SK-N-SH (cell line): ENCODE measurements at regions not wholly inside any gene's neighbourhood (a gene's known extent, or its start where the extent isn't known, plus 50 kb on each side); places are given as distances from the start of the nearest gene placed in this dataset.

Experiments used
- CTCF ChIA-PET: fragments of 300-600, 350-600 bp; formaldehyde crosslinking; extraction: SDS; loops from one replicate; lab custom pipeline; 2021; lab: Yijun Ruan, JAX
- POLR2A ChIA-PET: fragments of 350-600 bp; sonication (Branson Sonifier 250); formaldehyde crosslinking; extraction: SDS; loops from one replicate; lab custom pipeline; 2020; ENCODE audit warnings: antibody characterized with exemption, inconsistent platforms; lab: Yijun Ruan, JAX
- DNase-seq: peaks from one replicate; pipeline ENCODE4 v3.0.0; 2012
- H2AFZ ChIP-seq: fragments of 200-600 bp; sonication (generic); 2 replicates; pipeline ENCODE4 v1.8.1; 2016; ENCODE audit warnings: antibody characterized with exemption, mild to moderate bottlenecking, low read depth
- H3F3A ChIP-seq: fragments of 200-600 bp; sonication (generic); replicated peaks from 2 replicates; pipeline ENCODE3; 2016; ENCODE audit warnings: antibody characterized with exemption, mild to moderate bottlenecking; ENCODE audit not compliant: insufficient read depth
- H3K27ac ChIP-seq, 2 experiments: fragments of 200-500 bp in 1 of 2; fragments of 200-600 bp in 1 of 2; sonication (Bioruptor generic) in 1 of 2; sonication (generic), shearing (Covaris generic) in 1 of 2; 2 replicates each; pipeline versions ENCODE4 v1.5.1 to v1.6.1; 2014 to 2016; ENCODE audit warnings: low read depth in 2 of 2, inconsistent platforms in 1 of 2, low read length in 1 of 2, mild to moderate bottlenecking in 1 of 2, mixed read lengths in 1 of 2
- H3K27me3 ChIP-seq: fragments of 200-600 bp; sonication (generic), shearing (Covaris generic); 2 replicates; pipeline ENCODE4 v1.6.1; 2016; ENCODE audit warnings: mixed run types; ENCODE audit not compliant: insufficient read depth
- H3K36me3 ChIP-seq, 2 experiments: fragments of 200-500 bp in 1 of 2; fragments of 200-600 bp in 1 of 2; sonication (Bioruptor generic) in 1 of 2; sonication (generic) in 1 of 2; replicated peaks in 1 of 2; 2 replicates each; pipeline versions ENCODE3 to v1.5.1; 2014 to 2016; ENCODE audit warnings: low read length in 1 of 2, mild to moderate bottlenecking in 1 of 2; ENCODE audit not compliant: insufficient read depth in 2 of 2, control insufficient read depth in 1 of 2
- H3K4me1 ChIP-seq, 2 experiments: fragments of 200-500 bp in 1 of 2; fragments of 200-600 bp in 1 of 2; sonication (Bioruptor generic) in 1 of 2; sonication (generic), shearing (Covaris generic) in 1 of 2; 2 replicates each; pipeline versions ENCODE4 v1.5.1 to v1.6.1; 2014 to 2016; ENCODE audit warnings: low read depth in 1 of 2, low read length in 1 of 2, mixed run types in 1 of 2; ENCODE audit not compliant: insufficient read depth in 2 of 2, control insufficient read depth in 1 of 2
- H3K4me2 ChIP-seq: fragments of 200-600 bp; sonication (generic), shearing (Covaris generic); 2 replicates; pipeline ENCODE4 v1.6.1; 2017; ENCODE audit warnings: mixed run types
- H3K4me3 ChIP-seq, 2 experiments: fragments of 200-500 bp in 1 of 2; fragments of 200-600 bp in 1 of 2; sonication (Bioruptor generic) in 1 of 2; sonication (generic), shearing (Covaris generic) in 1 of 2; 2 replicates each; pipeline versions ENCODE4 v1.5.1 to v1.8.1; 2014 to 2016; ENCODE audit warnings: low read depth in 2 of 2, inconsistent platforms in 1 of 2, low read length in 1 of 2, mild to moderate bottlenecking in 1 of 2, mixed read lengths in 1 of 2, moderate library complexity in 1 of 2
- H3K79me2 ChIP-seq: fragments of 200-600 bp; sonication (generic); 2 replicates; pipeline ENCODE4 v1.8.1; 2017; ENCODE audit warnings: mild to moderate bottlenecking; ENCODE audit not compliant: insufficient read depth
- H3K9ac ChIP-seq: fragments of 200-600 bp; sonication (generic); 2 replicates; pipeline ENCODE4 v1.6.1; 2017; ENCODE audit warnings: mixed run types
- H3K9me2 ChIP-seq: fragments of 200-600 bp; sonication (generic); 2 replicates; pipeline ENCODE4 v1.6.1; 2017; ENCODE audit warnings: mixed run types
- H3K9me3 ChIP-seq: fragments of 200-600 bp; sonication (generic); 2 replicates; pipeline ENCODE4 v1.6.1; 2017; ENCODE audit warnings: mixed run types, mild to moderate bottlenecking, moderate library complexity
- H4K20me1 ChIP-seq: fragments of 200-600 bp; sonication (generic); 2 replicates; pipeline ENCODE4 v1.6.1; 2017; ENCODE audit warnings: mild to moderate bottlenecking, mixed run types; ENCODE audit not compliant: insufficient read depth
- CHD2 ChIP-seq: fragments of 150-350 bp; IDR thresholded peaks from 2 replicates; pipeline ENCODE4 v1.6.1; 2018; ENCODE audit warnings: low read length; ENCODE audit not compliant: partially characterized antibody
- FOSL2 ChIP-seq: IDR thresholded peaks from 2 replicates; pipeline ENCODE4 v1.4.0; 2012; ENCODE audit warnings: low read depth, mild to moderate bottlenecking, moderate library complexity, borderline replicate concordance
- FOXJ3 ChIP-seq: sonication (generic); formaldehyde crosslinking; IDR thresholded peaks from 2 replicates; pipeline ENCODE4 v1.5.1; 2020; ENCODE audit warnings: mild to moderate bottlenecking, missing genetic modification reagents
- FOXM1 ChIP-seq: IDR thresholded peaks from 2 replicates; pipeline ENCODE4 v1.4.0; 2012; ENCODE audit warnings: low read depth, mild to moderate bottlenecking
- NFIC ChIP-seq: IDR thresholded peaks from 2 replicates; pipeline ENCODE4 v1.4.0; 2012; ENCODE audit warnings: borderline replicate concordance
- RAD21 ChIP-seq: IDR thresholded peaks from 2 replicates; pipeline ENCODE4 v1.6.1; 2012; ENCODE audit warnings: mild to moderate bottlenecking, low read length
- SIN3A ChIP-seq: IDR thresholded peaks from 2 replicates; pipeline ENCODE4 v1.6.1; 2012; ENCODE audit warnings: low read depth, mild to moderate bottlenecking, low read length, moderate library complexity, borderline replicate concordance
- TEAD4 ChIP-seq: IDR thresholded peaks from 2 replicates; pipeline ENCODE4 v1.4.0; 2012; ENCODE audit warnings: mild to moderate bottlenecking, borderline replicate concordance; ENCODE audit not compliant: insufficient read depth
- WGBS: methylation state at CpG from one replicate; pipeline ENCODE4 v1.1.6; 2017; ENCODE audit warnings: low lambda C conversion rate; 5-methylcytosine and 5-hydroxymethylcytosine counted together
- TF ChIP-seq, protein P1 (sequence below): fragments of 200-600 bp; sonication (generic); IDR thresholded peaks from 2 replicates; pipeline ENCODE4 v1.6.1; 2017; ENCODE audit warnings: antibody characterized with exemption, mild to moderate bottlenecking, moderate library complexity
- TF ChIP-seq, protein P2 (sequence below): IDR thresholded peaks from 2 replicates; pipeline ENCODE4 v1.4.0; 2012; ENCODE audit warnings: low read depth
- TF ChIP-seq, protein P3 (sequence below): IDR thresholded peaks from 2 replicates; pipeline ENCODE4; 2012
- TF ChIP-seq, protein P4 (sequence below): IDR thresholded peaks from 2 replicates; pipeline ENCODE4 v1.4.0; 2012; ENCODE audit warnings: low read depth, borderline replicate concordance
- TF ChIP-seq, protein P5 (sequence below): fragments of 150-350 bp; IDR thresholded peaks from 2 replicates; pipeline ENCODE4 v1.6.1; 2016; ENCODE audit warnings: mild to moderate bottlenecking, low read depth, low read length

DNA sequence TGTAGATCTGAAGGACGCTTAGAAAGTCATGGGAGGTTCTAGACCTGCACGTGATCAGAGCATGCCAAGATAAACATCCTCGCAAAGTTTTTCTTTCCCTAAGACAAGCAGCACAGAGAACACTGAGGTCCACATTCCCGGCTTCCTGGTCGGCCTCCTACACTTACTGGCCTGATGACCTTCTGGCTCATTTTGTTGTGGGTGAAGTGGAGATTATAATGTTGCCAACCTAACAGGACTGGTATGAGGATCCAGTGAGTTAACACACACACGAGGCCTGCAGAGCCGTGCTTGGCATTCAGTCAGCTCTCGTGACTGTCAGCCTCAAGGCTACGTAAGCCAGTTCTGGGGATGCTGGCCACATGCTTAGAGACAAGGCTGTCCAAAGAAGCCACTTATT, 186.0 kb downstream of the TENT4A start:
- H3K79me2 ChIP-seq, result no peaks in the 10 kb centered on the region
- H3K36me3 ChIP-seq, result no peaks in the 10 kb centered on the region
- no peak overlapping the region for H2AFZ ChIP-seq
- H3K4me2 ChIP-seq, result no peak overlapping the region
- TF ChIP-seq, protein P1, sequence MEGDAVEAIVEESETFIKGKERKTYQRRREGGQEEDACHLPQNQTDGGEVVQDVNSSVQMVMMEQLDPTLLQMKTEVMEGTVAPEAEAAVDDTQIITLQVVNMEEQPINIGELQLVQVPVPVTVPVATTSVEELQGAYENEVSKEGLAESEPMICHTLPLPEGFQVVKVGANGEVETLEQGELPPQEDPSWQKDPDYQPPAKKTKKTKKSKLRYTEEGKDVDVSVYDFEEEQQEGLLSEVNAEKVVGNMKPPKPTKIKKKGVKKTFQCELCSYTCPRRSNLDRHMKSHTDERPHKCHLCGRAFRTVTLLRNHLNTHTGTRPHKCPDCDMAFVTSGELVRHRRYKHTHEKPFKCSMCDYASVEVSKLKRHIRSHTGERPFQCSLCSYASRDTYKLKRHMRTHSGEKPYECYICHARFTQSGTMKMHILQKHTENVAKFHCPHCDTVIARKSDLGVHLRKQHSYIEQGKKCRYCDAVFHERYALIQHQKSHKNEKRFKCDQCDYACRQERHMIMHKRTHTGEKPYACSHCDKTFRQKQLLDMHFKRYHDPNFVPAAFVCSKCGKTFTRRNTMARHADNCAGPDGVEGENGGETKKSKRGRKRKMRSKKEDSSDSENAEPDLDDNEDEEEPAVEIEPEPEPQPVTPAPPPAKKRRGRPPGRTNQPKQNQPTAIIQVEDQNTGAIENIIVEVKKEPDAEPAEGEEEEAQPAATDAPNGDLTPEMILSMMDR, result no peak
- TF ChIP-seq, protein P2, sequence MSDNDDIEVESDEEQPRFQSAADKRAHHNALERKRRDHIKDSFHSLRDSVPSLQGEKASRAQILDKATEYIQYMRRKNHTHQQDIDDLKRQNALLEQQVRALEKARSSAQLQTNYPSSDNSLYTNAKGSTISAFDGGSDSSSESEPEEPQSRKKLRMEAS, result no peak
- TF ChIP-seq FOXJ3 (CRISPR knock-in tag), result no peak
- H3F3A ChIP-seq, result no peaks in the 10 kb centered on the region
- H3K27me3 ChIP-seq, result no peaks in the 10 kb centered on the region
- WGBS, result 27% methylated on average over 7 of the region's 9 CpGs
- CTCF ChIA-PET, result no interaction called here
- no peak for DNase-seq
- no peak overlapping the region for H3K9ac ChIP-seq
- H3K9me2 ChIP-seq, result no peaks in the 10 kb centered on the region
- H3K4me3 ChIP-seq, result no peak overlapping the region
- H4K20me1 ChIP-seq, result no peaks in the 10 kb centered on the region
- H3K4me1 ChIP-seq, result no peaks in the 10 kb centered on the region
- POLR2A ChIA-PET, result no interaction called here
- no peak overlapping the region for H3K27ac ChIP-seq
- H3K9me3 ChIP-seq, result no peaks in the 10 kb centered on the region

DNA sequence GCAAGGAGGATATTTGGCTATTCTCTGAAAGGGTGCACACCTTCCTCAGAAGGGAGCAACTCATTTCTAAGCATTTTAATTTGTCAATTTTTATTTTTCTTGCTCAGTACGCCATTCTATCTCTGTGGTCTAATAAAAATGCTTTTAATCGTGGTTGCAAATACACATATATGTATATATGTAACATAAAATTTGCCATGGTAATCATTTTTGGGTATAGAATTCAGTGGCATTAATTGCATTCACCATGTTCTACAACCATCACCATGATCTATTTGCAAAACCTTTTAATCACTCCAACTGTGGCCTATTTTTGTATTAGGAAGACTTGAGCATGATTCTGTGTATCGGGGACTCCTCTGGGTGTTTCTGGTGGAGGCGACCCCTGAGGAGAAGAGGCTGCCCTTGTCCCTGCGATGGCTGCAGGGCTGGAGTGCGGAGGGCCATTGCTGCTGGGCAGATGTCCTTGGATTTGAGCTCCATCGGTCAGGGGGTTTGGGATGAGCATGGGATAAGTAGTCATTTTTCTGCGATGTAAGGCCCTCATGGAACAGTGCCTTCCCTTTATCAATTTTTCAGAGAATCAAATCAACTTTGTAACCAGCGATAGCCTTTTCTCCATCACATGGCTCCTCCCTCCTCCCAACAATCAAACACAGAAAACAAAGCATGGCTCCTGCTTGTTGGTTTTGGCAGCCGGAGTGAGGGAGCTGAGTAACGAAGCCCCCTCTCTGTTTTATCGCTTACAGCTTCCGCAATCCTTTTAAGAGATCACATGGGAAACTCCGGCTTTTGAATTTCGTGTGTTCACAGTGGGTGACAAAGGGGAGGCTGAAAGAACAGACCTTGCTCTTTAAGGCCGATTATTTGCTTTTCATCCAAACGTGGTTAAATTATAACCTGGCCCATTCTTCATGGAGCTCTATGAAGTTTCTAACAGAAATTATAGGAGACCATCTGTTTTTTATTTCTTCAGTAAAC, 187.3 kb downstream of the TENT4A start:
- no peak overlapping the region for H2AFZ ChIP-seq
- POLR2A ChIA-PET, result no interaction called here
- no peaks in the 10 kb centered on the region for H3K4me1 ChIP-seq

More for the DNA sequence above, 187.3 kb downstream of the TENT4A start:
- Histone ChIP-seq H3K79me2 (no peaks in the 10 kb centered on the region), H3K9me3 (no peaks in the 10 kb centered on the region), H3K27ac (no peak overlapping the region), H3K9ac (no peak overlapping the region), H4K20me1 (no peaks in the 10 kb centered on the region), H3K36me3 (no peaks in the 10 kb centered on the region), H3K27me3 (no peaks in the 10 kb centered on the region), H3K4me2 (no peak overlapping the region), H3F3A (no peaks in the 10 kb centered on the region), H3K4me3 (no peak overlapping the region), H3K9me2 (no peaks in the 10 kb centered on the region)
- CTCF ChIA-PET, result no interaction called here
- TF ChIP-seq RAD21, result no peak
- TF ChIP-seq, protein P2, result no peak
- no peak for TF ChIP-seq NFIC
- no peak for TF ChIP-seq FOSL2
- no peak for TF ChIP-seq TEAD4
- TF ChIP-seq, protein P3, sequence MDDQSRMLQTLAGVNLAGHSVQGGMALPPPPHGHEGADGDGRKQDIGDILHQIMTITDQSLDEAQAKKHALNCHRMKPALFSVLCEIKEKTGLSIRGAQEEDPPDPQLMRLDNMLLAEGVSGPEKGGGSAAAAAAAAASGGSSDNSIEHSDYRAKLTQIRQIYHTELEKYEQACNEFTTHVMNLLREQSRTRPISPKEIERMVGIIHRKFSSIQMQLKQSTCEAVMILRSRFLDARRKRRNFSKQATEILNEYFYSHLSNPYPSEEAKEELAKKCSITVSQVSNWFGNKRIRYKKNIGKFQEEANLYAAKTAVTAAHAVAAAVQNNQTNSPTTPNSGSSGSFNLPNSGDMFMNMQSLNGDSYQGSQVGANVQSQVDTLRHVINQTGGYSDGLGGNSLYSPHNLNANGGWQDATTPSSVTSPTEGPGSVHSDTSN, result no peak
- TF ChIP-seq, protein P4, sequence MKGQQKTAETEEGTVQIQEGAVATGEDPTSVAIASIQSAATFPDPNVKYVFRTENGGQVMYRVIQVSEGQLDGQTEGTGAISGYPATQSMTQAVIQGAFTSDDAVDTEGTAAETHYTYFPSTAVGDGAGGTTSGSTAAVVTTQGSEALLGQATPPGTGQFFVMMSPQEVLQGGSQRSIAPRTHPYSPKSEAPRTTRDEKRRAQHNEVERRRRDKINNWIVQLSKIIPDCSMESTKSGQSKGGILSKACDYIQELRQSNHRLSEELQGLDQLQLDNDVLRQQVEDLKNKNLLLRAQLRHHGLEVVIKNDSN, result no peak
- TF ChIP-seq SIN3A, result no peak
- TF ChIP-seq, protein P5, sequence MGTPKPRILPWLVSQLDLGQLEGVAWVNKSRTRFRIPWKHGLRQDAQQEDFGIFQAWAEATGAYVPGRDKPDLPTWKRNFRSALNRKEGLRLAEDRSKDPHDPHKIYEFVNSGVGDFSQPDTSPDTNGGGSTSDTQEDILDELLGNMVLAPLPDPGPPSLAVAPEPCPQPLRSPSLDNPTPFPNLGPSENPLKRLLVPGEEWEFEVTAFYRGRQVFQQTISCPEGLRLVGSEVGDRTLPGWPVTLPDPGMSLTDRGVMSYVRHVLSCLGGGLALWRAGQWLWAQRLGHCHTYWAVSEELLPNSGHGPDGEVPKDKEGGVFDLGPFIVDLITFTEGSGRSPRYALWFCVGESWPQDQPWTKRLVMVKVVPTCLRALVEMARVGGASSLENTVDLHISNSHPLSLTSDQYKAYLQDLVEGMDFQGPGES, result no peak
- TF ChIP-seq CHD2, result no peak
- TF ChIP-seq, protein P1, result no peak
- no peak for TF ChIP-seq FOXM1
- WGBS, result 47% methylated on average over 16 of the region's 17 CpGs
- no peak for DNase-seq
